GM23338 (cell line): ENCODE measurements at regions not wholly inside any gene's neighbourhood (a gene's known extent, or its start where the extent isn't known, plus 50 kb on each side); places are given as distances from the start of the nearest gene placed in this dataset.

Experiments used
- ATAC-seq: fragments of 200-7000 bp; cut with Tn5 transposase; 3 replicates; pipeline ENCODE4 v1.9.1; 2020
- DNase-seq: peaks from one replicate; pipeline ENCODE4 v3.0.0-alpha.2; 2015; ENCODE audit warnings: low spot score
- H2AFZ ChIP-seq: fragments of 200-600 bp; sonication (generic); 2 replicates; pipeline ENCODE4 v1.8.0; 2016; ENCODE audit warnings: antibody characterized with exemption, mild to moderate bottlenecking, moderate library complexity
- H3F3A ChIP-seq: fragments of 200-600 bp; sonication (generic); replicated peaks from 2 replicates; pipeline ENCODE4 v1.8.0; 2017; ENCODE audit warnings: antibody characterized with exemption, mixed run types, low read depth
- H3K27ac ChIP-seq: fragments of 200-600 bp; sonication (generic); 2 replicates; pipeline ENCODE4 v1.6.1; 2016; ENCODE audit warnings: low read depth
- H3K27me3 ChIP-seq: fragments of 200-600 bp; sonication (generic); 2 replicates; pipeline ENCODE4 v1.8.0; 2016; ENCODE audit warnings: mild to moderate bottlenecking, mixed run types, moderate library complexity; ENCODE audit not compliant: insufficient read depth
- H3K36me3 ChIP-seq: fragments of 200-600 bp; sonication (generic); 2 replicates; pipeline ENCODE4 v1.8.0; 2016; ENCODE audit warnings: mild to moderate bottlenecking; ENCODE audit not compliant: insufficient read depth
- H3K4me1 ChIP-seq: fragments of 200-600 bp; sonication (generic); 2 replicates; pipeline ENCODE4 v1.8.0; 2016; ENCODE audit warnings: mild to moderate bottlenecking, moderate library complexity; ENCODE audit not compliant: insufficient read depth
- H3K4me2 ChIP-seq: fragments of 200-600 bp; sonication (generic); 2 replicates; pipeline ENCODE4 v1.7.1; 2017; ENCODE audit warnings: mixed run types
- H3K4me3 ChIP-seq: fragments of 200-600 bp; sonication (generic); 2 replicates; pipeline ENCODE4 v1.6.1; 2016; ENCODE audit warnings: mixed run types
- H3K79me2 ChIP-seq: fragments of 200-600 bp; sonication (generic); replicated peaks from 2 replicates; pipeline ENCODE4 v1.8.0; 2017; ENCODE audit warnings: mild to moderate bottlenecking; ENCODE audit not compliant: insufficient read depth
- H3K9me2 ChIP-seq: fragments of 200-600 bp; sonication (generic); 2 replicates; pipeline ENCODE4 v1.8.0; 2017; ENCODE audit not compliant: insufficient read depth
- H4K20me1 ChIP-seq: fragments of 200-600 bp; sonication (generic); replicated peaks from 2 replicates; pipeline ENCODE4 v1.8.0; 2017; ENCODE audit warnings: mild to moderate bottlenecking; ENCODE audit not compliant: insufficient read depth
- H3K27ac Mint-ChIP-seq: 2 replicates; pipeline ENCODE4 v1.8.0; 2020; ENCODE audit warnings: inconsistent platforms, mild to moderate bottlenecking, moderate library complexity, mixed read lengths
- H3K27me3 Mint-ChIP-seq: 3 replicates; pipeline ENCODE4 v1.8.0; 2022; ENCODE audit warnings: low read depth, mild to moderate bottlenecking, moderate library complexity, mixed read lengths, inconsistent platforms; ENCODE audit not compliant: insufficient read depth, poor library complexity
- H3K36me3 Mint-ChIP-seq: 3 replicates; pipeline ENCODE4 v1.8.0; 2021; ENCODE audit warnings: low read depth, mild to moderate bottlenecking, inconsistent platforms, moderate library complexity, mixed read lengths
- H3K4me1 Mint-ChIP-seq: 3 replicates; pipeline ENCODE4 v1.8.0; 2020; ENCODE audit warnings: mild to moderate bottlenecking, inconsistent platforms, mixed read lengths
- H3K4me3 Mint-ChIP-seq: 3 replicates; pipeline ENCODE4 v1.8.0; 2021; ENCODE audit warnings: moderate library complexity, mild to moderate bottlenecking, inconsistent platforms, mixed read lengths
- H3K9me3 Mint-ChIP-seq: 3 replicates; pipeline ENCODE4 v1.8.0; 2020; ENCODE audit warnings: moderate library complexity, mild to moderate bottlenecking, inconsistent platforms, mixed read lengths
- CREB1 ChIP-seq: fragments of 250-450 bp; sonication (Bioruptor Pico); IDR thresholded peaks from 2 replicates; pipeline ENCODE4 v1.5.0; 2020; ENCODE audit warnings: low read depth, mild to moderate bottlenecking, moderate library complexity
- EZH2 ChIP-seq: fragments of 200-600 bp; sonication (generic); IDR thresholded peaks from one replicate; pipeline ENCODE4 v1.8.0; 2017; ENCODE audit warnings: antibody characterized with exemption, mild to moderate bottlenecking, low read depth; ENCODE audit not compliant: unreplicated experiment
- POLR2AphosphoS5 ChIP-seq: IDR thresholded peaks from 2 replicates; pipeline ENCODE4 v1.6.1; 2016; ENCODE audit warnings: antibody characterized with exemption, low read depth
- STAT1 ChIP-seq: IDR thresholded peaks from one replicate; pipeline ENCODE4 v1.6.1; 2016; ENCODE audit warnings: antibody characterized with exemption; ENCODE audit not compliant: unreplicated experiment
- ZNF114 ChIP-seq: fragments of 250-450 bp; sonication (Bioruptor Pico); IDR thresholded peaks from 2 replicates; pipeline ENCODE4 v1.5.0; 2020; ENCODE audit warnings: mild to moderate bottlenecking, moderate library complexity
- TF ChIP-seq, protein P1 (sequence below): fragments of 250-450 bp; sonication (Bioruptor Pico); IDR thresholded peaks from 2 replicates; pipeline ENCODE4 v1.5.0; 2020; ENCODE audit warnings: mild to moderate bottlenecking, moderate library complexity
- TF ChIP-seq, protein P2 (sequence below): IDR thresholded peaks from 2 replicates; pipeline ENCODE4 v1.6.1; 2016; ENCODE audit warnings: antibody characterized with exemption
- TF ChIP-seq, protein P3 (sequence below): IDR thresholded peaks from one replicate; pipeline ENCODE4 v1.6.1; 2018; ENCODE audit warnings: antibody characterized with exemption; ENCODE audit not compliant: unreplicated experiment

DNA sequence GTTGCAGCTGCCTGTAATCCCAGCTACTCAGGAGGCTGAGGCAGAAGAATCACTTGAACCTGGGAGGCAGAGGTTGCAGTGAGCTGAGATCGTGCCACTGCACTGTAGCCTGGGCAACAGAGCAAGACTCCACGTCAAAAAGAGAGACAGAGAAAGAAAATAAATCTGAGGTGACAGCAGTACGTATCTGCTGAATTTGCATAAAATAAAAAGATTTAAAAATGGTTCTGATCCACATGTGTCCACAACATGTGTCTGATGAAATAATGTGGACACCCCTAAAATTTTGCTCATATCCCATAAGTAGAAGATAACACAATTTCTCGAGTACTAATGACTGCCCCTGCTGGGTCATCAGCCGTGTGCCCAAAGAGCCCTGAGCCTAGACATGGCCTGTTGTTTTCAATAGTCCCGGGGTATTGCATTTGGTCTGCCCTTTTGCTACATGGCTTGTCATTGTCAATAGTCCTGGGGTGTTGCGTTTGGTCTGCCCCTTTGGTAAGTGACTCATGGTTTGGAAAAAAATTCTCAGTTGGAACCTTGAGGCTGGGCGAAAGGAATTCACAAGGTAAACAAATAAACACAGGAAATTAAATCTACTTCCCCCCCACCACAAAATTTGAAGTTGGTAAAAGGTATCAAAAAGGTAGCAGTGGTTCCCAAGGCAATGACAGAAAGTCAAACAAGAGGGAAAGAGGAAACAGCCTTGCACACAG is 434.6 kb upstream of the MAF start:
- H2AFZ ChIP-seq: no peak overlapping the region
- no peaks in the 10 kb centered on the region for H3K27me3 Mint-ChIP-seq
- peaks cover 3% of the 10 kb centered on the region; the same call in 1 of the 3 replicates for H3K36me3 Mint-ChIP-seq
- H3K4me1 Mint-ChIP-seq: no peaks in the 10 kb centered on the region
- H3K4me3 Mint-ChIP-seq: no peak overlapping the region
- H3K36me3 ChIP-seq: no peaks in the 10 kb centered on the region
- peaks cover 14% of the 10 kb centered on the region; the same call in 2 of the 3 replicates for H3K9me3 Mint-ChIP-seq
- H3K9me2 ChIP-seq: peaks cover 3% of the 10 kb centered on the region
- H4K20me1 ChIP-seq: no peaks in the 10 kb centered on the region
- no peak for ATAC-seq
- no peak overlapping the region for H3K27ac ChIP-seq
- DNase-seq: no peak
- H3K4me1 ChIP-seq: no peaks in the 10 kb centered on the region
- no peak overlapping the region for H3K4me3 ChIP-seq
- H3K27ac Mint-ChIP-seq: no peak overlapping the region
- no peaks in the 10 kb centered on the region for H3F3A ChIP-seq
- no peaks in the 10 kb centered on the region for H3K27me3 ChIP-seq
- no peaks in the 10 kb centered on the region for H3K79me2 ChIP-seq
- H3K4me2 ChIP-seq: no peak overlapping the region
- no peak for TF ChIP-seq ZNF114
- TF ChIP-seq, protein P1, sequence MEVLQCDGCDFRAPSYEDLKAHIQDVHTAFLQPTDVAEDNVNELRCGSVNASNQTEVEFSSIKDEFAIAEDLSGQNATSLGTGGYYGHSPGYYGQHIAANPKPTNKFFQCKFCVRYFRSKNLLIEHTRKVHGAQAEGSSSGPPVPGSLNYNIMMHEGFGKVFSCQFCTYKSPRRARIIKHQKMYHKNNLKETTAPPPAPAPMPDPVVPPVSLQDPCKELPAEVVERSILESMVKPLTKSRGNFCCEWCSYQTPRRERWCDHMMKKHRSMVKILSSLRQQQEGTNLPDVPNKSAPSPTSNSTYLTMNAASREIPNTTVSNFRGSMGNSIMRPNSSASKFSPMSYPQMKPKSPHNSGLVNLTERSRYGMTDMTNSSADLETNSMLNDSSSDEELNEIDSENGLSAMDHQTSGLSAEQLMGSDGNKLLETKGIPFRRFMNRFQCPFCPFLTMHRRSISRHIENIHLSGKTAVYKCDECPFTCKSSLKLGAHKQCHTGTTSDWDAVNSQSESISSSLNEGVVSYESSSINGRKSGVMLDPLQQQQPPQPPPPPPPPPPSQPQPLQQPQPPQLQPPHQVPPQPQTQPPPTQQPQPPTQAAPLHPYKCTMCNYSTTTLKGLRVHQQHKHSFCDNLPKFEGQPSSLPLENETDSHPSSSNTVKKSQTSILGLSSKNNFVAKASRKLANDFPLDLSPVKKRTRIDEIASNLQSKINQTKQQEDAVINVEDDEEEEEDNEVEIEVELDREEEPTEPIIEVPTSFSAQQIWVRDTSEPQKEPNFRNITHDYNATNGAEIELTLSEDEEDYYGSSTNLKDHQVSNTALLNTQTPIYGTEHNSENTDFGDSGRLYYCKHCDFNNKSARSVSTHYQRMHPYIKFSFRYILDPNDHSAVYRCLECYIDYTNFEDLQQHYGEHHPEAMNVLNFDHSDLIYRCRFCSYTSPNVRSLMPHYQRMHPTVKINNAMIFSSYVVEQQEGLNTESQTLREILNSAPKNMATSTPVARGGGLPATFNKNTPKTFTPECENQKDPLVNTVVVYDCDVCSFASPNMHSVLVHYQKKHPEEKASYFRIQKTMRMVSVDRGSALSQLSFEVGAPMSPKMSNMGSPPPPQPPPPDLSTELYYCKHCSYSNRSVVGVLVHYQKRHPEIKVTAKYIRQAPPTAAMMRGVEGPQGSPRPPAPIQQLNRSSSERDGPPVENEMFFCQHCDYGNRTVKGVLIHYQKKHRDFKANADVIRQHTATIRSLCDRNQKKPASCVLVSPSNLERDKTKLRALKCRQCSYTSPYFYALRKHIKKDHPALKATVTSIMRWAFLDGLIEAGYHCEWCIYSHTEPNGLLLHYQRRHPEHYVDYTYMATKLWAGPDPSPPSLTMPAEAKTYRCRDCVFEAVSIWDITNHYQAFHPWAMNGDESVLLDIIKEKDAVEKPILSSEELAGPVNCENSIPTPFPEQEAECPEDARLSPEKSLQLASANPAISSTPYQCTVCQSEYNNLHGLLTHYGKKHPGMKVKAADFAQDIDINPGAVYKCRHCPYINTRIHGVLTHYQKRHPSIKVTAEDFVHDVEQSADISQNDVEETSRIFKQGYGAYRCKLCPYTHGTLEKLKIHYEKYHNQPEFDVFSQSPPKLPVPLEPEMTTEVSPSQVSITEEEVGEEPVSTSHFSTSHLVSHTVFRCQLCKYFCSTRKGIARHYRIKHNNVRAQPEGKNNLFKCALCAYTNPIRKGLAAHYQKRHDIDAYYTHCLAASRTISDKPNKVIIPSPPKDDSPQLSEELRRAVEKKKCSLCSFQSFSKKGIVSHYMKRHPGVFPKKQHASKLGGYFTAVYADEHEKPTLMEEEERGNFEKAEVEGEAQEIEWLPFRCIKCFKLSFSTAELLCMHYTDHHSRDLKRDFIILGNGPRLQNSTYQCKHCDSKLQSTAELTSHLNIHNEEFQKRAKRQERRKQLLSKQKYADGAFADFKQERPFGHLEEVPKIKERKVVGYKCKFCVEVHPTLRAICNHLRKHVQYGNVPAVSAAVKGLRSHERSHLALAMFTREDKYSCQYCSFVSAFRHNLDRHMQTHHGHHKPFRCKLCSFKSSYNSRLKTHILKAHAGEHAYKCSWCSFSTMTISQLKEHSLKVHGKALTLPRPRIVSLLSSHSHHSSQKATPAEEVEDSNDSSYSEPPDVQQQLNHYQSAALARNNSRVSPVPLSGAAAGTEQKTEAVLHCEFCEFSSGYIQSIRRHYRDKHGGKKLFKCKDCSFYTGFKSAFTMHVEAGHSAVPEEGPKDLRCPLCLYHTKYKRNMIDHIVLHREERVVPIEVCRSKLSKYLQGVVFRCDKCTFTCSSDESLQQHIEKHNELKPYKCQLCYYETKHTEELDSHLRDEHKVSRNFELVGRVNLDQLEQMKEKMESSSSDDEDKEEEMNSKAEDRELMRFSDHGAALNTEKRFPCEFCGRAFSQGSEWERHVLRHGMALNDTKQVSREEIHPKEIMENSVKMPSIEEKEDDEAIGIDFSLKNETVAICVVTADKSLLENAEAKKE (CRISPR knock-in tag): no peak
- TF ChIP-seq STAT1: no peak
- TF ChIP-seq CREB1: no peak
- TF ChIP-seq, protein P2, sequence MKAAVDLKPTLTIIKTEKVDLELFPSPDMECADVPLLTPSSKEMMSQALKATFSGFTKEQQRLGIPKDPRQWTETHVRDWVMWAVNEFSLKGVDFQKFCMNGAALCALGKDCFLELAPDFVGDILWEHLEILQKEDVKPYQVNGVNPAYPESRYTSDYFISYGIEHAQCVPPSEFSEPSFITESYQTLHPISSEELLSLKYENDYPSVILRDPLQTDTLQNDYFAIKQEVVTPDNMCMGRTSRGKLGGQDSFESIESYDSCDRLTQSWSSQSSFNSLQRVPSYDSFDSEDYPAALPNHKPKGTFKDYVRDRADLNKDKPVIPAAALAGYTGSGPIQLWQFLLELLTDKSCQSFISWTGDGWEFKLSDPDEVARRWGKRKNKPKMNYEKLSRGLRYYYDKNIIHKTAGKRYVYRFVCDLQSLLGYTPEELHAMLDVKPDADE: no peak
- TF ChIP-seq EZH2: no peak
- TF ChIP-seq POLR2AphosphoS5: no peak
- TF ChIP-seq, protein P3, sequence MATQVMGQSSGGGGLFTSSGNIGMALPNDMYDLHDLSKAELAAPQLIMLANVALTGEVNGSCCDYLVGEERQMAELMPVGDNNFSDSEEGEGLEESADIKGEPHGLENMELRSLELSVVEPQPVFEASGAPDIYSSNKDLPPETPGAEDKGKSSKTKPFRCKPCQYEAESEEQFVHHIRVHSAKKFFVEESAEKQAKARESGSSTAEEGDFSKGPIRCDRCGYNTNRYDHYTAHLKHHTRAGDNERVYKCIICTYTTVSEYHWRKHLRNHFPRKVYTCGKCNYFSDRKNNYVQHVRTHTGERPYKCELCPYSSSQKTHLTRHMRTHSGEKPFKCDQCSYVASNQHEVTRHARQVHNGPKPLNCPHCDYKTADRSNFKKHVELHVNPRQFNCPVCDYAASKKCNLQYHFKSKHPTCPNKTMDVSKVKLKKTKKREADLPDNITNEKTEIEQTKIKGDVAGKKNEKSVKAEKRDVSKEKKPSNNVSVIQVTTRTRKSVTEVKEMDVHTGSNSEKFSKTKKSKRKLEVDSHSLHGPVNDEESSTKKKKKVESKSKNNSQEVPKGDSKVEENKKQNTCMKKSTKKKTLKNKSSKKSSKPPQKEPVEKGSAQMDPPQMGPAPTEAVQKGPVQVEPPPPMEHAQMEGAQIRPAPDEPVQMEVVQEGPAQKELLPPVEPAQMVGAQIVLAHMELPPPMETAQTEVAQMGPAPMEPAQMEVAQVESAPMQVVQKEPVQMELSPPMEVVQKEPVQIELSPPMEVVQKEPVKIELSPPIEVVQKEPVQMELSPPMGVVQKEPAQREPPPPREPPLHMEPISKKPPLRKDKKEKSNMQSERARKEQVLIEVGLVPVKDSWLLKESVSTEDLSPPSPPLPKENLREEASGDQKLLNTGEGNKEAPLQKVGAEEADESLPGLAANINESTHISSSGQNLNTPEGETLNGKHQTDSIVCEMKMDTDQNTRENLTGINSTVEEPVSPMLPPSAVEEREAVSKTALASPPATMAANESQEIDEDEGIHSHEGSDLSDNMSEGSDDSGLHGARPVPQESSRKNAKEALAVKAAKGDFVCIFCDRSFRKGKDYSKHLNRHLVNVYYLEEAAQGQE: no peak
